Cardiac septum (tissue), 1 donor: ENCODE measurements at regions not wholly inside any gene's neighbourhood (a gene's known extent, or its start where the extent isn't known, plus 50 kb on each side); places are given as distances from the start of the nearest gene placed in this dataset.

Experiments used
- DNase-seq: peaks from one replicate; pipeline ENCODE4 v3.0.0-alpha.2; 2020; ENCODE audit warnings: low spot score
- intact Hi-C: fragments of 100-400 bp; cut with DNase I; formaldehyde crosslinking; loops from one replicate; pipeline ENCODE4 v1.14.0; 2022
- donor health status: DM: no; HTN: no; CAD: no.

GRCh38 chr10:22875581-22875980 is 52.3 kb upstream of the ARMC3 start:
- intact Hi-C loops, result no loop called here
- DNase-seq, result no peak

DNA sequence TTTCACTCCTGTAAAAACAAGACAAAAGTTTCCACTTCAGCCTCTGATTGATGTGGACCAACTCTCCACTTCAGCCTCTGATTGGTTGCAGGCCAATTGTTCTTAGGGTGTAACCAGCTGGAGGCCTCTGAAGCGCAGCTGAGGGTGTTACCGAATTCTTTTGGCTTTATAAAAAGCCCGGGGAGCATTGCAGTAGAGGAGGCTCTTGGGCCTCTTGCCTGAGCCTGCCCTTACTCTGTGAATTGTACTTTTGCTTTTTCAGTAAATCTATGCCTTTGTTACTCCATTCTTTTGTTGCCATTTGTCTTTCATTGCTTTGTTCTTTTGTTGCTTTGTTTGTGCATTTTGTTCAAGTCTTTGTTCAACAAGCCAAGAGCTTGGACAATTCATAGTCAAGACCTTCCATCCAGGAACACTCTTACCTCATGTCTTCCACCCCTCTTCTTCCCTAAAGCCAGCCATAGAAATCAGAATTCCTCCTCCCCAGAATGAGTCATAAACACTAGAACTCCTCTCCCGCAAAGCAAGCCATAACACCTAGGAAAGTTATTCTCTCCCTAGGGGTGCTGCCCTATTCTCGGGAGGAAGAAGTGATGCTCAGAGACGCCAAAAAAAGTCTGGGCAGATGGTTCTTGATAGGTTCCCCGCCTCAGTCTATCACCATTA is 53.5 kb upstream of the ARMC3 start:
- DNase-seq, result no peak
- intact Hi-C loops, result no loop called here

DNA sequence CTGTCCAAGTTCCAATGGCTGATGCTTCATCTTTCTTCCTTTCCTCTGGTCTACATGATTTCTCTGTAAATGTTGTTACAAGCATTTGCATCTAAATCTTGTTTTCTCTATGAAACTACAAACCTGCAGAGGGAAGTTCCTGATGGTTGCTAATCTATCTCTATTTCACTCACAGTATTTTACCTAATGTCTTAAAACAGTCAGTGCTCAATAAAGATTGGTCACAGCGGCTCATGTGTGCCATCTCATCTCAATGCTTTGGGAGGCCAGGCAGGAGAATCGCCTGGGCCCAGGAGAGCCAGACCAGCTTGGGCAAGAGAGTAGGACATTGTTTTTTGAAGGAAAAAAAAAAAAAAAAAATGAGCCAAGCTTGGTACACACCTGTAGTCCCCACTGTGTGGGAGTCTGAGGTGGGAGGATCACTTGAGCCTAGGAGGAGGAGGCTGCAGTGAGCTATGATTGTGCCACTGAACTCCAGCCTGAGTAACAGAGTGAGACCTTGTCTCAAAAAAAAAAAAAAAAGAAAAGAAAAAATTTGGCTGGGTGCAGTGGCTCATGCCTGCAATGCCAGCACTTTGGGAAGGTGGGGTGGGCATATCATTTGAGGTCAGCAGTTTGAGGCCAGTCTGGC is 71.3 kb upstream of the ARMC3 start:
- intact Hi-C loops, result no loop called here
- no peak for DNase-seq

DNA sequence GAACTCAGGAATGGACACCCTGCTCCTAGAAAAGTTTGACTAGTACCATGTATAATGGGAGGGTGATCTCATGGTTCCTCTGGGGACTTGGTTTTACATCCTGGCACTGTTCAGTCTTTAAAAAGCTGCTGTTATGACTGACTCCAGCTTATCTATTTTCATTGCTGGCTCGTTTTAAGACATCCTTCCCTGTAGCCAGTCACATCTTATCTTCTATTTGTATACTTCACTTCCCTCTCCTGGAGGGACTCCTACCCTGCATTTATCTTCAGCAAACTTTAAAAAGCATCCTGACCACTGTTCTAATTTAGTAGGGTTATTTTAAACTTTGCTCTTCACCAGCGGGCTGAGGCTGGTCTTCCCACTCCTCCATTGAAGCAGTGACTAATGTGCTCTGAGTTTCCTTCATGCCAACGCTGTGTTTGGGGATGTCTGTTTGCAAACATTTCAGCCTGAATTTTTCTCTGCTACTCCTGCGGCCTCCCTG is 72.9 kb upstream of the ARMC3 start:
- intact Hi-C loops, result loop anchor here (5.0 kb wide), 1 partner anchor 238 kb away; no protein-coding TSS in a partner anchor
- DNase-seq, result no peak

DNA sequence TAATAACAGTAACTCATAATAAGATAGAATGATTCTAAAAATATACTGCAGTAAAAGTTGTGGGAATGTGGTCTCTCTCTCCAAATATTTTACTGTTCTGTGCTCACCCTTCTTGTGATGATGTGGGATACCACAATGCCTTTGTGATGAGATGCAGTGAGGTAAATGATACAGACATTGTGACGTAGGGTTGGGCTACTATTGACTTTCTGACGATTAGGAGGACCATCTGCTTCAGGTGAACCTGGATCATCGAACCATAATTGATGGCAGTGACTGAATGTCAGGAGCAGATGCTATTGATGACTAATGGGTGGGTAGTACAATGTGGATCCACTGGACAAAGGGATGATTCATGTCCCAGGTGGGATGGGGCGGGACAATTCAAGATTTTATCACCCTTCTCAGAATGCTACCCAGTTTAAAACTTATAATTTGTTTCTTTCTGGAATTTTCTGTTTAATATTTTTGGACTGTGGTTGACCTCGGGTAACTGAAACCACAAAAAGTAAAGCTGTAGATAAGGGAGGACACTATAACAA is 73.9 kb upstream of the ARMC3 start:
- no peak for DNase-seq
- intact Hi-C loops, result loop anchor here (5.0 kb wide), 1 partner anchor 237 kb away; no protein-coding TSS in a partner anchor

DNA sequence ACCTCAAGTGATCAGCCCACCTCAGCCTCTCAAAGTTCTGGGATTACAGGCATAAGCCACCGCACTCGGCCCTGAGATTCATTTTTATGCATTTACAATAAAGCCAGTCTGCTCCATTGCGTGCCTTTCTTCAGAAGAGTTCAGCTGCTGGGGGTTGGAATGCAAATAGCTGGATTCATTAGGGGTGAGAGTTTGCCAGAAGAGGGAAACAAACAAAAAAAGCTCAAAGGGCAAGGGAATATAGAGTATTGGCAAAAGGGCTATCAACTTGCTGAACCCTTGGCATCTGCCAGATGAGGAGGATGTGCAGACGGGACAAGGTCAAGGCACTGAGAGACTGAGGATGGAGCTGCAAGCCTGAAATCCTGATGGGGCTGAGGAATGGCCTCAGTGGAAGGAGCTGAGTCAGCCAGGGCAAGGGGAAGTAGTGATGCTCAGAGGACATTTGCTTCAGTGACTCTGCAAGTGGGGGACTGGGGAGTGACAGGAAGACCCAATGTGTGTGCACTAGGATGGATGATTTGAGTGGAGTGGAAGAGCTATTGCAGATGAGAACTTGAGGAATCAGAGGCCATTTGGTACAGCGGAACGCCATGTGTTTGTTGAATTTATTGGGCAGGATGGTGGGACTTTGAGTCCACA is 75.0 kb upstream of the ARMC3 start:
- DNase-seq, result no peak
- intact Hi-C loops, result loop anchor here (5.0 kb wide), 1 partner anchor 236 kb away; no protein-coding TSS in a partner anchor

DNA sequence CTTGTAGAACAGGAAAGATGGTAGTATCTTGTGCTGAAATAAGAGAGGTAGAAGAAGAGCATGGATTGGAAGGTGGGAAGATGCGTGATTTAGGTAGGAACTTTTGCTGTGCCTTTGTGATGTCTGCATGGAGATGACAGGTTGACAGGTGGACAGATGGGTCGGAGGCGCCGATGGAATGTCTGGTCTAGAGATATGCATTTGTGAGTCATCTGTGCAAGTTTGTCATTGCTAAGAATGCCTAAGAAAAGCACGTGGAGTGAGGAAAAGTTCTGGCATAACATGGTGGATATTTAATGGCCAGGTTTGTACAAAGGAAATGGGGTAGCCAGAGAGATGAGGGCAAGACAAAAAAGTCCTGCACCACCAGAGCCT is 76.0 kb upstream of the ARMC3 start:
- no peak for DNase-seq
- intact Hi-C loops, result loop anchor here (5.0 kb wide), 1 partner anchor 235 kb away; no protein-coding TSS in a partner anchor

DNA sequence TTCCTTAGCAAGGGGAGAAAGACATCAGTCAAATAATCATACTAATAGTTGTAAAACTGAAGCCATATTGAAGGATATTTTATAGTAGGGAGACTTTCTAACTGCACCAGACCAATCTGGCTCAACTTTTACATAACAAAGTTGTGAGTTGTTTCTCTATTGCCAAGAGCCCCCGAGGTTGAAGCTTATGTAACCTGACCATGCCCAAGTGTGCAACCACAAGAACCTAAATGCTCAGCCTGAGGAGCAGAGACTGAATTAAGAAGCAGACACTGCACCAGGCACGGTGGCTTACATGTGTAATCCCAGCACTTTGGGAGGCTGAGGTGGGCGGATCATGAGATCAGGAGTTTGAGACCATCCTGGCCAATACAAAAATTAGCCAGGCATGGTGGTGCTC is 77.3 kb upstream of the ARMC3 start:
- intact Hi-C loops, result loop anchor here (5.0 kb wide), 1 partner anchor 233 kb away; no protein-coding TSS in a partner anchor
- no peak for DNase-seq

DNA sequence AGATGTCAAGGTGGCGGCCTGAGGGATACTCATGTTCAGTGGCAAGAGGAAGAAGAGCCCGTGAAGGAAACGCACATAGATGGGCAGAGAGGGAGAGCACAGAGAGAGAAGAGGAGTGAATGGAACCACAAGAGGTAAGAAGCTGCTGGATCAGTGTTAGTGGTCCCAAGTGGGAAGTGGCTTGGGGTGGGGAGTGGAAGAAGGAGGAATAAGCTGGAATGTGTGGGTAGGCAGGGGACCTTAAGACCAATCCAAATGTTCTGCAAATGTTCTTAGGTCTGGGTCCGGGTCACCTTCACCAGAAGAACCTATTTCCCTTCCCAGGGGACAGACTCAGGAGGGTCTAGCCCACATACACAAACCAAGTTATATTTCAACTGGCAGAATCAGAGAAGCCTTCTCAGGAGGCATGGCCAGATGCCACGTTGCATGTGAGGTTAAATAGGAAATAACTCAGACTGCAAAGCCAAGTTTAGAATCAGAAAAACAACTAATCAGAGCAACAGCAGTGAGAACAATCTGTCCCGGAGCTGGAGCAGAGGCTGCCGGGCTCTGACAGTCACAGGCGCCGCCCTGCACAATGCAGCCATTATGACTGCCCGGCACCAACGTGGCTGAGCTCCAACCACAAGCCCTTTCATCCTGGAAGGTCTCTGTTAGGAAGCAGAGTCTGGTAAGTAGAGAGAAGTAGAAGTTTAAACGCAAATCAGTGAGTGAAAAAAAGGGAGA is 78.6 kb upstream of the ARMC3 start:
- intact Hi-C loops, result loop anchor here (10.0 kb wide), 2 partner anchors 134 to 216 kb away; partner anchors contain the start of gene PIP4K2A
- peak; percentile 85 for DNase-seq

- no peak for DNase-seq
- intact Hi-C loops, result loop anchor here (10.0 kb wide), 2 partner anchors 134 to 216 kb away; partner anchors contain the start of gene PIP4K2A
Measured at GRCh38 chr10:22848509-22848908, 79.3 kb upstream of the ARMC3 start.

DNA sequence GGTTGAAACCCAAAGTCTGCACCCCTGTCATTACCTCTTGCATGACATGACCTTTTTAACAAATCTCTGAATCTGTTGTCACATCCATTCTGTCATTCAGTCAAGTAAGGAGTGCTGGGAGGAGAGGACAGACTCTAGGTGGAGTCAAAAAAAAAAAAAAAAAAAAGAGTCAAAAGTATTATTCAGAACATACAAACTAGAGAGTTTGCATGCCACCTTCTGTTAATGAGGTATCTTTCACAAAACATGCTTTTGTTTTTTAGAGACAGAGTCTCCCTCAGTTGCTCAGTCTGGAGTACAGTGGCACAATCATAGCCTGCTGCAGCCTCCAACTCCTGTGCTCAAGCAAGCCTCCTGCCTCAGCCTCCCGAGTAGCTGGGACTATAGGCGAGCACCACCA is 81.6 kb upstream of the ARMC3 start:
- intact Hi-C loops, result loop anchor here (10.0 kb wide), 2 partner anchors 131 to 219 kb away; partner anchors contain the start of gene PIP4K2A
- DNase-seq, result no peak

- no peak for DNase-seq
- intact Hi-C loops, result loop anchor here (10.0 kb wide), 2 partner anchors 125 to 225 kb away; partner anchors contain the start of gene PIP4K2A
Measured at GRCh38 chr10:22839639-22840038, 88.2 kb upstream of the ARMC3 start.

GRCh38 chr10:22837771-22838170 is 90.1 kb upstream of the ARMC3 start:
- intact Hi-C loops, result no loop called here
- no peak for DNase-seq

- intact Hi-C loops, result no loop called here
- no peak for DNase-seq
Measured at GRCh38 chr10:22837351-22837750, 90.5 kb upstream of the ARMC3 start.

DNA sequence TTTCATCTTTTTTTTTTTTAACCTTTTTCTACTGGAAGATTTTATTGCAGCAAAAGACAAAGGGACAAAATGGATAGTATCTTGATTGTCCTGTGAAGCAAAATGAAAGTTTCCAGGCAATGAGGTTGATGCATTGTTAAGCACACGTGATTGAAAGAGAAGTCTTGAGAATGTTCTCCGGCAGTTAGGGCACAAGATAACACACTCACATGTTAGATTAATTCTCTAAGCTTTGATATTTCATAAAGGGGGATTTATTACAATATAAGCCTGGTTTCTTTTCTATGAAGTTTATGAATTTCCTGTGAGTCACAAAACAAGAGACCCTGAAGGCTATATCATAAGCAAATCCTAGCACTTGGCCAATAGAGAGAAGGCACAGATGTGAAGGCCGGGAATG is 93.4 kb upstream of the ARMC3 start:
- no peak for DNase-seq
- intact Hi-C loops, result no loop called here

- intact Hi-C loops, result no loop called here
- no peak for DNase-seq
Measured at GRCh38 chr10:22833781-22834180, 94.1 kb upstream of the ARMC3 start.

GRCh38 chr10:22833353-22833752 is 94.5 kb upstream of the ARMC3 start:
- DNase-seq, result no peak
- intact Hi-C loops, result no loop called here

DNA sequence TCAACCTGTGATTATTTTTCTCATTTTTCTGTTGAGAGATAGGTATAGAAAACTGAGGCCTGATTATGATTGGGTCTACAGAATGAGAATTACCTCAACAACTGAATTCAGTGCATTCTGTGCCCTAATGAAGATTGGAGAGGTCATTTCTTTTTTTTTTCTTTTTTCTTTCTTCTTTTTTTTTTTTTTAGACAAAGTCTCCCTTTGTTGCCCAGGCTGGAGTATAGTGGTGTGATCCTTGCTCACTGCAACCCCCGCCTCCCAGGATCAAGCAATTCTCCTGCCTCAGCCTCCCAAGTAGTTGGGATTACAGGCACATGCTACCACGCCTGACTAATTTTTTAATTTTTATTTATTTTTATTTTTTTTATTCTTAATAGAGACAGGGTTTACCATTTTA is 95.0 kb upstream of the ARMC3 start:
- DNase-seq, result no peak
- intact Hi-C loops, result no loop called here

DNA sequence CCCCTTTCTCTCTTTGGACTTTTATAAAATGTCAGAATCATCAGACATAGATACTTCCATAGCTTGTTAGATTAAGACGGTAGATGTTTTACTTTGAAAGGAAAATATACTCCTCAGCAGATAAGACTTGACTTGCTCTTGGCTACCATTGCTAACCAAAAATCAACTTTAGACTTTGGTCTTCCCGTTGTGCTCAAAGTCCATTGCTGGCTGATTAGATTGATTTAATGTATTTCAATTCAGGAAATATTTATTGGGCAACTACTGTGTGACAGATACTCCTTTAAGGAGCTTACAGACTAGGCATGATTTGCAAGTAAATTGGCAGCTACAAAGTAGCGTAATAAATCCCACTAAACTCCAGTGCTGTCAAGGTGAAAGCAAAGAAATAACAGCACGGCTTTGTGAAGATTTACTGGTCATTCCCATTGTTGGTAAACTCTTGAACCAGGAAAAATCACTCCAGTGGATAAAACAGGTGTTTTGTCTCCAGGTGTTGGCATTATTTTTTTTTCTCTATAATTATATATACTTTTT is 95.7 kb upstream of the ARMC3 start:
- intact Hi-C loops, result no loop called here
- DNase-seq, result no peak
